HG03196 (cell line): ENCODE measurements at regions not wholly inside any gene's neighbourhood (a gene's known extent, or its start where the extent isn't known, plus 50 kb on each side); places are given as distances from the start of the nearest gene placed in this dataset.

Experiments used
- ATAC-seq: cut with Tn5 transposase; IDR thresholded peaks from one replicate; pipeline ENCODE4 v1.9.1; 2021; ENCODE audit not compliant: unreplicated experiment

- no peak for ATAC-seq
Measured at GRCh38 chr6:23200946-23201345, 631.6 kb downstream of the HDGFL1 start.

- ATAC-seq: no peak
Measured at GRCh38 chr6:23202207-23202606, 632.8 kb downstream of the HDGFL1 start.

GRCh38 chr6:23212398-23212797 lies 643.0 kb downstream of the HDGFL1 start:
- no peak for ATAC-seq

- ATAC-seq: no peak
Measured at GRCh38 chr6:23213193-23213592, 643.8 kb downstream of the HDGFL1 start.

GRCh38 chr6:23213651-23214050 lies 644.3 kb downstream of the HDGFL1 start:
- ATAC-seq: no peak

GRCh38 chr6:23218751-23219150 lies 649.4 kb downstream of the HDGFL1 start:
- no peak for ATAC-seq

DNA sequence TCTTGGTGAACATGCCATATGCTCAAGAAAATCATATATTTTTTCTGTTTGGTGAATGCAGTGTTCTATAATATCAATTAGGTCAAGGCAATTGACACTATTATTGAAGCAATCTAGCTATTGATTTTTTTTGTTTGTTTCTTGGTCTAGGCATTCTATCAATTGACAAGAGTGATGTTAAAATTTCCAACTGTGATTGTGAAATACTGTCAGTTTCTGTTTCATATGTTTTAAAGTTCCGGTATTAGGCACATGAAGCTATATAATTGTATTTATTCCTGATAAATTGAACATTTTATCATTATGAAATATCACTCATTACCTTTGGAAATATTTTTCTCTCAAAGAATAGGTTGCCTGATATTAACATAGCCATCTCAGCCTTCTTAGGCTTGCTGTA lies 653.4 kb downstream of the HDGFL1 start:
- ATAC-seq: no peak

DNA sequence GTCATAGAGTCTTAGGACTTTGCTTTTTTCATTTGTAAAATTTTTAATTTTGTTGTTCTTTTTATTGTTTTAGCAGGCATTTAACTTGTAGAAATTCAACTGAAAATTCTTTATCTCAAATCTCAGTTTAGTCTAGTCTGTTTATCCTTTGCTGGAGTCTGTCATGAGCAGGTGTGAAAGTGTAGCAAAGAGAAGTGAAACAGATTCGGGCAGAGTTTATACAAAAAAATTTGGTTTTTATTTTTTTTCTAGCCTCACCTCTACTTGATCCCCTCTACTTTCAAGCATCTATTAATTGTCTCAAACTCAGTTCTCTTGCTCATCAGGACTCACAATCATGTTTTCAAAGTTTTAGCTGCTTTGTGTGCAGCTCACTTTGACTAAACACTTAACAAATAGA lies 655.2 kb downstream of the HDGFL1 start:
- ATAC-seq: no peak

- no peak for ATAC-seq
Measured at GRCh38 chr6:23228439-23229024, 659.2 kb downstream of the HDGFL1 start.

GRCh38 chr6:23243854-23244253 lies 674.5 kb downstream of the HDGFL1 start:
- no peak for ATAC-seq

DNA sequence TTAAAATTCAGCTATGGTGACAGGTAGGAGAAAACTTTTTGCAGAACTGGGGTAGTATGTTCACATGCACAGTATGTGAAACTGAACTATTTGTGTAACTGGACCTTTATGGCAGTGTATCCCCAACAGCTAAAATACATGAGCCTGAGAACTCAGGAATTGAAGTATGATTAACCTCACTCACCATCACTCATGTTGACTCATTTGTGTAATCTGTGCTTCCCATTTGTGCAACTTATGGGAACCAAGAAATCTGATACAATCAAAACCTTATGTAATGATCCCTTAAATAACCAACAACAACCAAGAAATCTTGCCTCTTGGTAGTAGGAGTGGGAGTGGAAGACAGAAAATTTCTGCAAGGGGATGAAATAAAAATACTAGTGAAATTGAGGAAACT lies 674.9 kb downstream of the HDGFL1 start:
- ATAC-seq: no peak

GRCh38 chr6:23245572-23245971 lies 676.2 kb downstream of the HDGFL1 start:
- ATAC-seq: no peak

- no peak for ATAC-seq
Measured at GRCh38 chr6:23246896-23247295, 677.5 kb downstream of the HDGFL1 start.

GRCh38 chr6:23250556-23250955 lies 681.2 kb downstream of the HDGFL1 start:
- ATAC-seq: no peak

GRCh38 chr6:23262864-23263263 lies 693.5 kb downstream of the HDGFL1 start:
- ATAC-seq: no peak

GRCh38 chr6:23265270-23265669 lies 695.9 kb downstream of the HDGFL1 start:
- no peak for ATAC-seq

DNA sequence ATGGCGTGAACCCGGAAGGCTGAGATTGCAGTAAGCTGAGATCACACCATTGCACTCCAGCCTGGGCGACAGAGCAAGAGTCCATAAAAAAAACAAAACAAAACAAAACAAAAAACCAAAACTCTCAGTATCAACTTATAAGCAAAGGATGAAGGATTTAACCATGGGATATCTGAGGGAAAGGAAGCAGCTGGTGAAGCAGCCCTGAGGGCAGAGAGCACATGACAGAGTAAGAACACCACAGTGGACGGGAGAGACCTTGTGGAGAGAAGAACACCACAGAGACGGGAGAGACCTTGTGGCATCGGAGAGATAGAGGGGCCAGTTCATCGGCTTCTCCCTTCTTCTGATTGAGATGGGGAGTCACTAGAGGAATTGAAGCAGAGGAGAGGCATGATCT lies 697.2 kb downstream of the HDGFL1 start:
- no peak for ATAC-seq

GRCh38 chr6:23267651-23268050 lies 698.3 kb downstream of the HDGFL1 start:
- no peak for ATAC-seq

DNA sequence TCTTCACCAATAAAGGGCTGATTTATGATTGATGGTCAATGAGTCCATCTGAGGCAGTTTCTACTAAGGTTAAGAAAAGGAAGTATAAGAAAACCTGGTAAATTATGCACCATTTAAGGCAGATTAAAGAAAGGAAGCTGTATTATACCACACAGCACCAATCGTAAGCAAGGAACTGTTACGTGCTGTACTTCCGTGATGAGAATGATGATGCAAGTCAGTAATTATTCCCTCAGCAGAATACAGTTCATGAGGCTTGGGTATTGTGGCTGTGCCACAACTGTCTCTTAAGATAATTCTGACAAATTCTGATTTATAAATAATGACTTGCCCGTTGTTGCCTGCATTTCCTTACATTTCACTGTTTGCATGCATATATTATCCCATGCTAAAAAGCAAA lies 699.0 kb downstream of the HDGFL1 start:
- ATAC-seq: no peak

DNA sequence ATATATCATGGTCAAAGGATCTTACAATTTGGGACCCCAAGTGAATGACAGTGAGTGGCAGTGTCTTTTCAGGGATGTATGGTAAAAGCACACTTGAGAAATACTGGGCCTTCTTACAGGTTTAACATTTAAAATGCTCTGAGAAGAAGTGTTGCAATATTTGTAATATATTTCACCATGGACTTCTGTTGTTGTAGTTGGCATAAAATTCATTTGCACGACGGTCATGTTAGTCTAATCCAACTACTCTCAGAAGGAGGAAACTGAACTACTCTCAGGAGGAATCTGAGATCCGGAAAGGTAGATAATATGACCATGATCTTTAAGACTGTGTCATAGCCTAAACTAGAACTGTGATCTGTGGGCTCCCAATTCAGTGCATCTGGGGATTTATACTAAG lies 700.1 kb downstream of the HDGFL1 start:
- ATAC-seq: no peak

DNA sequence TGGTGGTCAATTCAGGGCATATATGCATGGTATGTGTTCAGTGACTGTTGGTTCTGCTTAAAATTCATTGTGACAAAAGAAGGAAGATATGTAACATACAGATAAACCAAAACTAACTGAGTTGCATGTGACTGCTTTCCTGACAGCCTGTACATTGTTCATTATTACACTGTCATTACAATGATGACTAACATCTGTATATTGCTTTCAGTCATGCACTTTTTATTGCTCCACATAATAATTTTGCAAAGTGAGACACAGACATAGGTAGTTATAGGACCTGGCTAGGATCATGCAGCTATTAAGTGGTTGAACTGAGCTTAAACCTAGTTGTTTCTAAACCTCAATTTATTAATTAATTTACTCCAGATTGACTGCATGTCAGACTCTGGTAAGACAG lies 703.2 kb downstream of the HDGFL1 start:
- no peak for ATAC-seq

DNA sequence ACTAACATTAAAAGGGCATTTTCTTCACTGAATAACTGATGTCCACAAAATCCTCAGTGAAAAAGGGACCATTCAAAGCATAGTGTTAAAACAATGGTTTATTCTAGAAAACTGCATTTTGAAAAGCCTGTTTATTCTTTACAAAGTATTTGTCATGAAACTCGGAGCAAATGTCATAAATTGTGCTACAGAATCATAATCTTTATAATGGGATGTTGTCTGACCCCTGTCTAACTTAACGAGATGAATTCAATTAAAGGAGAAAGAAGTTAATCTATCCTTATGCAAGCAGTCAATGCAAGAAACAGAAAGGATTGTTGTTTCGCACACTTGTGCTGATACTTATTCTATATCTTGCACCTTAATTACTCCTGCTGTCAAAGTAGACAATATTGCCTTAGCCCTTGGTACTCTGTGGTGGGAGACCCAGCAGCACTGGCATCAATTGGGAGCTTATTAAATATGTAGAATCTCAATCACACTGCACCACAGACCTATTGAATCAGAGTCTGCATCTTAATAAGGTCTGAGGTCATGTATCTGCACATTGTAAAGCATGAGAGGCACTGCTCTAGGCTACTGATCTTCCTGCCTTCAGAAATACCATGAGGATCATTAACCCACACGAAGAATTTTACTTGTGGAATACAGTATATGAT lies 708.3 kb downstream of the HDGFL1 start:
- no peak for ATAC-seq

DNA sequence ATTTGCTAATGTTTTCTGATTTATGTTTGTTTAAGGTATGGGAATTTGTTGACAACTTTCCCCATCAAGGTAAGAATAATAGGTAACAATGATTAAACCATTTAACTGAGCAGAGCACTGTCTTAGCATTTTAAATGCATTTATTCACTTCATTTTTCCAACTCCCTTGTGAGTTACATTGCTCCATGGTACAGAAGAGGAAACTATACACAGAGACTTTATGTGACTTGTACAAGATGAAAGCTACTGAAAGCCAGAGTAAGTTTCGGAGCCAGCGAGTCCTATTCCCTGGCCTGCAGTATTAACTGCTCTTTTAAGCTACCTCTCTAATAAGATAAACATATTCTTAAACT lies 708.8 kb downstream of the HDGFL1 start:
- ATAC-seq: no peak
